ENCODE measurements at regions not wholly inside any gene's neighbourhood (a gene's known extent, or its start where the extent isn't known, plus 50 kb on each side); places are given as distances from the start of the nearest gene placed in this dataset.

DNA sequence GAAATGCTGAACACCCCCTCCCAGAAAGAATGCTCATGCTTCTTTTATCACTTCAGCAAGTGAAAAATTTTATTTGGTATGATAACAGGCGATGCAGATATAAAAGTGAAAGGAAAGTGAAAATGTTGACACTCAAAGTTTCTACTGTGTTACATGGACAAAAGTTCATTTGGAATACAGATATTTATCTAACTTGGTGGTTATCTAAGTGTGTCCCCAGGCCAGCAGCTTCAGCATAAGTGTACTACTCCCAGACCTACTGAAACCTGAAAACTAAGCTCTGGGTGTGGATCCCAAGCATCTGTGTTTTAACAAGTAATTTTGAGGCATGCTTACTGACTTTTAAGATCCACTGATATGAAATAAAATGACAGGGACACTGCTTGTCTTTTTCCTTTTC lies 157.1 kb upstream of the BCHE start:
- Histone ChIP-seq H3K4me1 (ENCODE audit: control insufficient read depth, low read length) (no peaks in the 10 kb centered on the region), H3K4me3 (ENCODE audit: low read length) (no peak overlapping the region), H3K9me2 (replicated peaks; ENCODE audit: control insufficient read depth, low read length) (no peaks in the 10 kb centered on the region), H3K79me2 (ENCODE audit: control insufficient read depth, low read length) (no peaks in the 10 kb centered on the region), H3F3A (ENCODE audit: control insufficient read depth, insufficient read depth) (no peaks in the 10 kb centered on the region), H3K27ac (ENCODE audit: low read depth, low read length) (no peak overlapping the region), H3K4me2 (ENCODE audit: low read length) (no peak overlapping the region), H4K20me1 (ENCODE audit: control insufficient read depth, insufficient read depth, low read depth, low read length) (no peaks in the 10 kb centered on the region), H3K9me3 (ENCODE audit: control insufficient read depth, insufficient read depth, low read length) (no peaks in the 10 kb centered on the region), H3K27me3 (ENCODE audit: control insufficient read depth, low read length) (no peaks in the 10 kb centered on the region), H3K36me3 (ENCODE audit: control insufficient read depth, low read length) (no peaks in the 10 kb centered on the region)
- TF ChIP-seq CTCF (IDR thresholded peaks at IDR 0.05; ENCODE audit: low read depth, low read length, poor library complexity, severe bottlenecking): no peak
- no peak for TF ChIP-seq EZH2phosphoT487 (IDR thresholded peaks at IDR 0.05; ENCODE audit: borderline replicate concordance, low read length)

DNA sequence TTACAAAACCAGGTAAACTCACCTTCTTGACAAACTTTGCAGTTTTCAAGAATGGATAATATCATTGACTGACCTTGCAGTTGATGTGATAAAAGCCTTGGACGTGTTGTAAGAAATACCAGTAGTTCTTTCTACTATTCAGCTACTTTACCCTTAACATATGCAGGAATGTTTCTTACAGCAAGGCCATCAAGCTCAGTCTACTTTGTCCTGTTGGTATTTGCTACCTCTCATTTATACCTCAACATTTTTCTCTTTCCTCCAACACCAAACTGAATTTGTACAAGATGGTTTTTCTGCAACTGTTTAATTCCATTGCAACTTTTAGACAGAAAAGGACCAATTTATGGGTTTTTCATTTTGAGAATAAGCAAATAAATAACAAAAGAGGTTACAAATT lies 147.4 kb upstream of the BCHE start:
- Histone ChIP-seq H4K20me1 (ENCODE audit: control insufficient read depth, insufficient read depth, low read depth, low read length) (no peaks in the 10 kb centered on the region), H3K4me2 (ENCODE audit: low read length) (no peak overlapping the region), H3F3A (ENCODE audit: control insufficient read depth, insufficient read depth) (no peaks in the 10 kb centered on the region), H3K27me3 (ENCODE audit: control insufficient read depth, low read length) (no peaks in the 10 kb centered on the region), H3K79me2 (ENCODE audit: control insufficient read depth, low read length) (no peaks in the 10 kb centered on the region), H3K4me3 (ENCODE audit: low read length) (no peak overlapping the region), H3K4me1 (ENCODE audit: control insufficient read depth, low read length) (no peaks in the 10 kb centered on the region), H3K36me3 (ENCODE audit: control insufficient read depth, low read length) (no peaks in the 10 kb centered on the region), H3K9me3 (ENCODE audit: control insufficient read depth, insufficient read depth, low read length) (no peaks in the 10 kb centered on the region), H3K27ac (ENCODE audit: low read depth, low read length) (no peak overlapping the region), H3K9me2 (replicated peaks; ENCODE audit: control insufficient read depth, low read length) (no peaks in the 10 kb centered on the region)
- TF ChIP-seq CTCF (IDR thresholded peaks at IDR 0.05; ENCODE audit: low read depth, low read length, poor library complexity, severe bottlenecking): no peak
- TF ChIP-seq EZH2phosphoT487 (IDR thresholded peaks at IDR 0.05; ENCODE audit: borderline replicate concordance, low read length): no peak

DNA sequence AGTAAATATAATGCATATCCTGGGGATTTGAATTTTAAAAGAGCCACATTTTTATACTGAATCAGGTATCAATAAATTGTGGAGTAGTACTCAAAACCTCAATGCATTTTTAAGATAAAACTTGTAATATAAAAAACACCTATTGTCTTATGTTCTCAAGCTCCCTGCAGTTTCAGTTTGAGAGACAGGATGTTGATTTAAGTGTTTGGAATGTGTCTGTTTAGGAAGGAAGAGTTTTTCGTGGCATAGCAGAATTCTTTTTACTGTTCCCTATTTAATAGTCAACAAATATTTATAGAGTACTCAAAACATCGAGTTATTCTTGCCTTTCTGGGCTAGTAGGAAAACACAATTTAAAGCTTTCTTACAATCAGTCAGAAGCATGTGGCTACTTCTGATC lies 146.1 kb upstream of the BCHE start:
- no peak overlapping the region for H3K27ac ChIP-seq (ENCODE audit: low read depth, low read length)

More for the DNA sequence above, 146.1 kb upstream of the BCHE start:
- Histone ChIP-seq H3K9me3 (ENCODE audit: control insufficient read depth, insufficient read depth, low read length) (no peaks in the 10 kb centered on the region), H3K9me2 (replicated peaks; ENCODE audit: control insufficient read depth, low read length) (no peaks in the 10 kb centered on the region), H3K27me3 (ENCODE audit: control insufficient read depth, low read length) (no peaks in the 10 kb centered on the region), H3K79me2 (ENCODE audit: control insufficient read depth, low read length) (no peaks in the 10 kb centered on the region), H3K4me3 (ENCODE audit: low read length) (no peak overlapping the region), H3K4me1 (ENCODE audit: control insufficient read depth, low read length) (no peaks in the 10 kb centered on the region), H3F3A (ENCODE audit: control insufficient read depth, insufficient read depth) (no peaks in the 10 kb centered on the region), H3K4me2 (ENCODE audit: low read length) (no peak overlapping the region), H3K36me3 (ENCODE audit: control insufficient read depth, low read length) (no peaks in the 10 kb centered on the region), H4K20me1 (ENCODE audit: control insufficient read depth, insufficient read depth, low read depth, low read length) (no peaks in the 10 kb centered on the region)
- TF ChIP-seq CTCF (IDR thresholded peaks at IDR 0.05; ENCODE audit: low read depth, low read length, poor library complexity, severe bottlenecking): no peak
- no peak for TF ChIP-seq EZH2phosphoT487 (IDR thresholded peaks at IDR 0.05; ENCODE audit: borderline replicate concordance, low read length)
